Transverse colon (tissue), 4 donors: ENCODE measurements at regions not wholly inside any gene's neighbourhood (a gene's known extent, or its start where the extent isn't known, plus 50 kb on each side); places are given as distances from the start of the nearest gene placed in this dataset.

Experiments used
- DNase-seq: peaks from one replicate; pipeline ENCODE4 v3.0.0-alpha.2; 2019
- H3K27ac ChIP-seq, 4 donors: fragments of 200-600 bp; sonication (generic); 2 replicates each; pipeline ENCODE4 v1.5.1; 2016 to 2018; ENCODE audit warnings: inconsistent platforms in 4 of 4
- H3K27me3 ChIP-seq: fragments of 200-600 bp; sonication (generic); 2 replicates; pipeline ENCODE4 v1.5.1; 2017; ENCODE audit warnings: inconsistent platforms
- H3K36me3 ChIP-seq, 4 donors: fragments of 200-600 bp; sonication (generic); 2 replicates each; pipeline ENCODE4 v1.5.1; 2017 to 2019; ENCODE audit warnings: inconsistent platforms in 4 of 4
- H3K4me1 ChIP-seq, 4 donors: fragments of 200-600 bp; sonication (generic); 2 replicates each; pipeline ENCODE4 v1.5.1; 2017 to 2020; ENCODE audit warnings: inconsistent platforms in 4 of 4
- H3K4me3 ChIP-seq, 4 donors: fragments of 200-600 bp; sonication (generic); 1 replicate in 1 of 4; 2 replicates in 3 of 4; pipeline versions ENCODE4 v1.5.1 to v1.6.1; 2017 to 2019; ENCODE audit warnings: inconsistent platforms in 4 of 4
- H3K9me3 ChIP-seq, 2 donors: fragments of 200-600 bp; sonication (generic); 2 replicates each; pipeline ENCODE4 v1.5.1; 2017 to 2019; ENCODE audit warnings: inconsistent platforms in 2 of 2
- CTCF ChIP-seq, 5 experiments: fragments of 200-600 bp in 3 of 5; fragments of 450-650 bp in 2 of 5; sonication (generic) in 3 of 5; IDR thresholded peaks; 1 replicate in 2 of 5; 2 replicates in 3 of 5; pipeline ENCODE4 v1.5.1; 2016 to 2017; ENCODE audit warnings: antibody characterized with exemption in 5 of 5, inconsistent platforms in 3 of 5, mild to moderate bottlenecking in 2 of 5, moderate library complexity in 1 of 5
- EP300 ChIP-seq: sonication (generic); formaldehyde crosslinking; IDR thresholded peaks from one replicate; pipeline ENCODE4 v1.6.1; 2017; ENCODE audit warnings: antibody characterized with exemption, low read depth
- POLR2A ChIP-seq: fragments of 450-650 bp; IDR thresholded peaks from one replicate; pipeline ENCODE4 v1.6.1; 2016; ENCODE audit warnings: antibody characterized with exemption, mild to moderate bottlenecking, moderate library complexity
- POLR2AphosphoS5 ChIP-seq, 3 donors: sonication (generic); formaldehyde crosslinking; IDR thresholded peaks; one replicate each; pipeline ENCODE4 v1.6.1; 2016; ENCODE audit warnings: antibody characterized with exemption in 3 of 3
- WGBS, 2 donors: methylation state at CpG; one replicate each; pipeline ENCODE4 v1.1.5; 2018; ENCODE audit warnings: low coverage in 1 of 2; 5-methylcytosine and 5-hydroxymethylcytosine counted together
- in situ Hi-C, 4 donors: fragments of 200-750 bp; cut with MboI; loops; one replicate each; pipeline versions ENCODE4 v1.15.0 to v1.15.1; 2017; ENCODE audit warnings: low sequenced_read_pairs in 3 of 4, low pct_ligation_motif_present in 1 of 4, low pct_unique_long_range_greater_than_20kb in 1 of 4
- intact Hi-C: fragments of 100-400 bp; cut with DNase I; formaldehyde crosslinking; loops from one replicate; pipeline ENCODE4 v1.15.1; 2023; ENCODE audit warnings: low total_unique reads

GRCh38 chr1:73587080-73587479, 610.9 kb downstream of the LRRIQ3 start:
- intact Hi-C loops: no loop called here
- no peak overlapping the region for H3K27ac ChIP-seq
- whole genome bisulfite sequencing, 2 donors: 94 to 100% methylated on average over 1 of the region's 1 CpG

GRCh38 chr1:73577206-73577605, 620.8 kb downstream of the LRRIQ3 start:
- no peak for DNase-seq
- peaks cover 0 to 4% of the 10 kb centered on the region in 2 donors for H3K9me3 ChIP-seq
- TF ChIP-seq EP300: no peak
- no peak for TF ChIP-seq POLR2A
- no peak for TF ChIP-seq CTCF (IDR thresholded peaks at IDR 0.05)
- TF ChIP-seq POLR2AphosphoS5 (IDR thresholded peaks at IDR 0.05): no peak
- no peaks in the 10 kb centered on the region for H3K36me3 ChIP-seq
- H3K27me3 ChIP-seq: no peaks in the 10 kb centered on the region
- in situ Hi-C loops: no loop called here
- 92% methylated on average over 1 of the region's 1 CpG; no CpG with 5 or more reads in 1 of the 2 donors for WGBS, 2 donors
- no peaks in the 10 kb centered on the region for H3K4me1 ChIP-seq
- H3K27ac ChIP-seq: no peak overlapping the region
- intact Hi-C loops: no loop called here
- H3K4me3 ChIP-seq: no peak overlapping the region

More at GRCh38 chr1:73587080-73587479, 610.9 kb downstream of the LRRIQ3 start:
- no peaks in the 10 kb centered on the region for H3K36me3 ChIP-seq
- in situ Hi-C loops: no loop called here
- DNase-seq: no peak
- no peaks in the 10 kb centered on the region for H3K27me3 ChIP-seq
- H3K9me3 ChIP-seq: no peaks in the 10 kb centered on the region
- no peak overlapping the region for H3K4me3 ChIP-seq
- no peaks in the 10 kb centered on the region for H3K4me1 ChIP-seq
- no peak for TF ChIP-seq EP300
- TF ChIP-seq POLR2AphosphoS5 (IDR thresholded peaks at IDR 0.05): no peak
- no peak for TF ChIP-seq POLR2A
- TF ChIP-seq CTCF (IDR thresholded peaks at IDR 0.05): no peak

- TF ChIP-seq POLR2AphosphoS5 (IDR thresholded peaks at IDR 0.05) (no peak), CTCF (IDR thresholded peaks at IDR 0.05) (no peak), EP300 (no peak), POLR2A (no peak)
- no peak for DNase-seq
- intact Hi-C loops (no loop called here), in situ Hi-C loops (no loop called here)
- H3K9me3 ChIP-seq: no peaks in the 10 kb centered on the region
- H3K36me3 ChIP-seq: no peaks in the 10 kb centered on the region
- no peak overlapping the region for H3K4me3 ChIP-seq
- no peaks in the 10 kb centered on the region for H3K27me3 ChIP-seq
- no peaks in the 10 kb centered on the region for H3K4me1 ChIP-seq
- no peak overlapping the region for H3K27ac ChIP-seq
- 86% methylated on average over 2 of the region's 2 CpGs; no CpG with 5 or more reads in 1 of the 2 donors for WGBS, 2 donors
Measured at GRCh38 chr1:73576083-73576482, 621.9 kb downstream of the LRRIQ3 start.

- H3K27me3 ChIP-seq: no peaks in the 10 kb centered on the region
- intact Hi-C loops: no loop called here
Measured at GRCh38 chr1:73564294-73564693, 633.7 kb downstream of the LRRIQ3 start.

GRCh38 chr1:73556270-73556669, 641.7 kb downstream of the LRRIQ3 start:
- Histone ChIP-seq H3K4me3 (no peak overlapping the region), H3K27me3 (no peaks in the 10 kb centered on the region), H3K9me3 (no peaks in the 10 kb centered on the region), H3K4me1 (no peaks in the 10 kb centered on the region), H3K27ac (no peak overlapping the region), H3K36me3 (no peaks in the 10 kb centered on the region)
- in situ Hi-C loops: no loop called here
- DNase-seq: no peak
- intact Hi-C loops: no loop called here
- no peak for TF ChIP-seq POLR2AphosphoS5 (IDR thresholded peaks at IDR 0.05)
- TF ChIP-seq POLR2A: no peak
- no peak for TF ChIP-seq CTCF (IDR thresholded peaks at IDR 0.05)
- TF ChIP-seq EP300: no peak

More at GRCh38 chr1:73564294-73564693, 633.7 kb downstream of the LRRIQ3 start:
- Histone ChIP-seq H3K27ac (no peak overlapping the region), H3K9me3 (no peaks in the 10 kb centered on the region), H3K4me3 (no peak overlapping the region), H3K4me1 (no peaks in the 10 kb centered on the region), H3K36me3 (no peaks in the 10 kb centered on the region)
- TF ChIP-seq POLR2AphosphoS5 (IDR thresholded peaks at IDR 0.05) (no peak), EP300 (no peak)
- in situ Hi-C loops: no loop called here
- no peak for DNase-seq
- WGBS, 2 donors: 70 to 81% methylated on average over 3 to 4 of the region's 4 CpGs
